WI38 (cell line): ENCODE measurements at regions not wholly inside any gene's neighbourhood (a gene's known extent, or its start where the extent isn't known, plus 50 kb on each side); places are given as distances from the start of the nearest gene placed in this dataset.

Experiments
- H3K4me3 ChIP-seq: 2 replicates; pipeline ENCODE4 v1.5.1; 2011; ENCODE audit warnings: low read depth, mild to moderate bottlenecking, control low read depth, low read length
- CTCF ChIP-seq: IDR thresholded peaks from 2 replicates; pipeline ENCODE4 v1.5.1; 2012; ENCODE audit warnings: low read depth, mild to moderate bottlenecking, control low read depth, low read length

- no peak for TF ChIP-seq CTCF
- H3K4me3 ChIP-seq: peak overlapping the region; percentile 26
Measured at GRCh38 chr12:116382686-116383530, 105.4 kb upstream of the MED13L start.

- no peak for TF ChIP-seq CTCF
- no peak overlapping the region for H3K4me3 ChIP-seq
Measured at GRCh38 chr12:116384175-116384574, 106.7 kb upstream of the MED13L start.

GRCh38 chr12:116384691-116385485 is 107.4 kb upstream of the MED13L start:
- no peak overlapping the region for H3K4me3 ChIP-seq
- TF ChIP-seq CTCF: no peak

- no peak for TF ChIP-seq CTCF
- H3K4me3 ChIP-seq: no peak overlapping the region
Measured at GRCh38 chr12:116385486-116386217, 108.2 kb upstream of the MED13L start.

- H3K4me3 ChIP-seq: no peak overlapping the region
- no peak for TF ChIP-seq CTCF
Measured at GRCh38 chr12:116389326-116389725, 111.8 kb upstream of the MED13L start.

GRCh38 chr12:116389990-116390389 is 112.5 kb upstream of the MED13L start:
- TF ChIP-seq CTCF: no peak
- no peak overlapping the region for H3K4me3 ChIP-seq
